NT2/D1 (cell line): ENCODE measurements at regions not wholly inside any gene's neighbourhood (a gene's known extent, or its start where the extent isn't known, plus 50 kb on each side); places are given as distances from the start of the nearest gene placed in this dataset.

Experiments
- YY1 ChIP-seq: IDR thresholded peaks from 2 replicates; pipeline ENCODE4 v1.6.1; 2011; ENCODE audit not compliant: insufficient read length, insufficient read depth
- ZNF274 ChIP-seq: IDR thresholded peaks from 2 replicates; pipeline ENCODE4 v1.6.1; 2011; ENCODE audit warnings: mild to moderate bottlenecking, low read depth, low read length

- no peak for TF ChIP-seq ZNF274
- no peak for TF ChIP-seq YY1
These were observed 477.9 kb downstream of the SHISA9 start for GRCh38 chr16:13379266-13379665.
